ENCODE measurements at regions not wholly inside any gene's neighbourhood (a gene's known extent, or its start where the extent isn't known, plus 50 kb on each side); places are given as distances from the start of the nearest gene placed in this dataset.

DNA sequence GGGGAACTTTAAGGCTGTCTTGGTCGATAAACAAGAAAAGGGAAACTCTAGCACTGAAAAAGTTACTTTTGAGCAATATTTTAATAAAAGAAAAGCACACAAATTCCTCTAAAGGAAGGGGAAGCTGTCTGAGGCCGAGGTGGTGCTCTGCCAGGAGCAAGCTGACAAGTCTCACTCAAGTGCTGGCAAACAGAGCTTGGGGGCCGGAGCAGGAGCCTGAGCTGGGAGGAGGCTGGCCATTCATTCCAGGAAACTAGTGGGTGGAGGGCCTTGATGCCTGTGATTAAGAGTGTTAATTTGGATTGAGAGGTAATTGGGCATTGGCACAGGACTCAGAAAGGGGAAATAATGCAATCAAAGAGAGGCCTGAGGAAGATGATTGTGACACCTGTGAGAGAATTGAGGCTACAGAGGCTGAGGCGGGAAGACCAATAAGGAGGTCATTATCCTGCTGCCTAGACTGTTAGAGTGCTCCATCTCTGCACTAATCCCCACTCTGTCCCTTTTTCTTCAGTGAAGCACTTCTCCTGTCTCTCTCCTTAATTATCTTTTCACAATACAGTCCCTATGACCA, 154.9 kb upstream of the COL1A2 start:
- TF ChIP-seq, protein P1, sequence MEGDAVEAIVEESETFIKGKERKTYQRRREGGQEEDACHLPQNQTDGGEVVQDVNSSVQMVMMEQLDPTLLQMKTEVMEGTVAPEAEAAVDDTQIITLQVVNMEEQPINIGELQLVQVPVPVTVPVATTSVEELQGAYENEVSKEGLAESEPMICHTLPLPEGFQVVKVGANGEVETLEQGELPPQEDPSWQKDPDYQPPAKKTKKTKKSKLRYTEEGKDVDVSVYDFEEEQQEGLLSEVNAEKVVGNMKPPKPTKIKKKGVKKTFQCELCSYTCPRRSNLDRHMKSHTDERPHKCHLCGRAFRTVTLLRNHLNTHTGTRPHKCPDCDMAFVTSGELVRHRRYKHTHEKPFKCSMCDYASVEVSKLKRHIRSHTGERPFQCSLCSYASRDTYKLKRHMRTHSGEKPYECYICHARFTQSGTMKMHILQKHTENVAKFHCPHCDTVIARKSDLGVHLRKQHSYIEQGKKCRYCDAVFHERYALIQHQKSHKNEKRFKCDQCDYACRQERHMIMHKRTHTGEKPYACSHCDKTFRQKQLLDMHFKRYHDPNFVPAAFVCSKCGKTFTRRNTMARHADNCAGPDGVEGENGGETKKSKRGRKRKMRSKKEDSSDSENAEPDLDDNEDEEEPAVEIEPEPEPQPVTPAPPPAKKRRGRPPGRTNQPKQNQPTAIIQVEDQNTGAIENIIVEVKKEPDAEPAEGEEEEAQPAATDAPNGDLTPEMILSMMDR (IDR thresholded peaks at IDR 0.05; ENCODE audit: poor library complexity, severe bottlenecking), result no peak
- TF ChIP-seq EP300 (conservative IDR thresholded peaks at IDR 0.05; ENCODE audit: poor library complexity, severe bottlenecking) (no peak), EZH2 (IDR thresholded peaks at IDR 0.05; ENCODE audit: borderline replicate concordance, insufficient read depth, low read length, poor library complexity, severe bottlenecking) (no peak), POLR2AphosphoS5 (IDR thresholded peaks at IDR 0.05) (no peak), RAD21 (conservative IDR thresholded peaks at IDR 0.05) (no peak), MXI1 (conservative IDR thresholded peaks at IDR 0.05; ENCODE audit: poor library complexity, severe bottlenecking) (no peak), SMC3 (conservative IDR thresholded peaks at IDR 0.05; ENCODE audit: poor library complexity) (no peak)
- TF ChIP-seq, protein P2, sequence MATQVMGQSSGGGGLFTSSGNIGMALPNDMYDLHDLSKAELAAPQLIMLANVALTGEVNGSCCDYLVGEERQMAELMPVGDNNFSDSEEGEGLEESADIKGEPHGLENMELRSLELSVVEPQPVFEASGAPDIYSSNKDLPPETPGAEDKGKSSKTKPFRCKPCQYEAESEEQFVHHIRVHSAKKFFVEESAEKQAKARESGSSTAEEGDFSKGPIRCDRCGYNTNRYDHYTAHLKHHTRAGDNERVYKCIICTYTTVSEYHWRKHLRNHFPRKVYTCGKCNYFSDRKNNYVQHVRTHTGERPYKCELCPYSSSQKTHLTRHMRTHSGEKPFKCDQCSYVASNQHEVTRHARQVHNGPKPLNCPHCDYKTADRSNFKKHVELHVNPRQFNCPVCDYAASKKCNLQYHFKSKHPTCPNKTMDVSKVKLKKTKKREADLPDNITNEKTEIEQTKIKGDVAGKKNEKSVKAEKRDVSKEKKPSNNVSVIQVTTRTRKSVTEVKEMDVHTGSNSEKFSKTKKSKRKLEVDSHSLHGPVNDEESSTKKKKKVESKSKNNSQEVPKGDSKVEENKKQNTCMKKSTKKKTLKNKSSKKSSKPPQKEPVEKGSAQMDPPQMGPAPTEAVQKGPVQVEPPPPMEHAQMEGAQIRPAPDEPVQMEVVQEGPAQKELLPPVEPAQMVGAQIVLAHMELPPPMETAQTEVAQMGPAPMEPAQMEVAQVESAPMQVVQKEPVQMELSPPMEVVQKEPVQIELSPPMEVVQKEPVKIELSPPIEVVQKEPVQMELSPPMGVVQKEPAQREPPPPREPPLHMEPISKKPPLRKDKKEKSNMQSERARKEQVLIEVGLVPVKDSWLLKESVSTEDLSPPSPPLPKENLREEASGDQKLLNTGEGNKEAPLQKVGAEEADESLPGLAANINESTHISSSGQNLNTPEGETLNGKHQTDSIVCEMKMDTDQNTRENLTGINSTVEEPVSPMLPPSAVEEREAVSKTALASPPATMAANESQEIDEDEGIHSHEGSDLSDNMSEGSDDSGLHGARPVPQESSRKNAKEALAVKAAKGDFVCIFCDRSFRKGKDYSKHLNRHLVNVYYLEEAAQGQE (IDR thresholded peaks at IDR 0.05; ENCODE audit: borderline replicate concordance), result no peak
